Thyroid gland (tissue), 4 donors: ENCODE measurements at regions not wholly inside any gene's neighbourhood (a gene's known extent, or its start where the extent isn't known, plus 50 kb on each side); places are given as distances from the start of the nearest gene placed in this dataset.

Experiments
- DNase-seq, 2 donors: peaks; one replicate each; pipeline ENCODE4 v3.0.0-alpha.2; 2019
- H3K27ac ChIP-seq, 3 donors: fragments of 200-600 bp; sonication (generic); 1 replicate in 2 of 3; 2 replicates in 1 of 3; pipeline ENCODE4 v1.5.1; 2016 to 2019; ENCODE audit warnings: mild to moderate bottlenecking in 1 of 3, moderate library complexity in 1 of 3
- H3K27me3 ChIP-seq: fragments of 200-600 bp; sonication (generic); one replicate; pipeline ENCODE4 v1.5.1; 2019
- H3K36me3 ChIP-seq, 2 donors: fragments of 200-600 bp; sonication (generic); one replicate each; pipeline ENCODE4 v1.5.1; 2016 to 2019
- H3K4me1 ChIP-seq, 2 donors: fragments of 200-600 bp; sonication (generic); one replicate each; pipeline ENCODE4 v1.5.1; 2017 to 2019
- H3K4me3 ChIP-seq, 3 donors: fragments of 200-600 bp; sonication (generic); replicated peaks in 1 of 3; 1 replicate in 2 of 3; 2 replicates in 1 of 3; pipeline ENCODE4 v1.5.1; 2016; ENCODE audit warnings: mild to moderate bottlenecking in 1 of 3
- H3K9me3 ChIP-seq: fragments of 200-600 bp; sonication (generic); one replicate; pipeline ENCODE4 v1.5.1; 2017
- POLR2A ChIP-seq, 2 donors: fragments of 450-650 bp; IDR thresholded peaks; one replicate each; pipeline ENCODE4 v1.6.1; 2017; ENCODE audit warnings: antibody characterized with exemption in 2 of 2, mild to moderate bottlenecking in 2 of 2, moderate library complexity in 1 of 2
- WGBS, 2 donors: methylation state at CpG; one replicate each; pipeline ENCODE4 v1.1.5; 2017; 5-methylcytosine and 5-hydroxymethylcytosine counted together
- intact Hi-C: fragments of 100-400 bp; cut with DNase I; formaldehyde crosslinking; loops from one replicate; pipeline ENCODE4 v1.15.1; 2023
- TF ChIP-seq, protein P1 (sequence below), 6 experiments: fragments of 200-600 bp in 3 of 6; fragments of 450-650 bp in 3 of 6; sonication (generic) in 3 of 6; IDR thresholded peaks; one replicate each; pipeline ENCODE4 v1.5.1; 2016 to 2019; ENCODE audit warnings: antibody characterized with exemption in 6 of 6, mild to moderate bottlenecking in 2 of 6, inconsistent platforms in 1 of 6, moderate library complexity in 1 of 6

DNA sequence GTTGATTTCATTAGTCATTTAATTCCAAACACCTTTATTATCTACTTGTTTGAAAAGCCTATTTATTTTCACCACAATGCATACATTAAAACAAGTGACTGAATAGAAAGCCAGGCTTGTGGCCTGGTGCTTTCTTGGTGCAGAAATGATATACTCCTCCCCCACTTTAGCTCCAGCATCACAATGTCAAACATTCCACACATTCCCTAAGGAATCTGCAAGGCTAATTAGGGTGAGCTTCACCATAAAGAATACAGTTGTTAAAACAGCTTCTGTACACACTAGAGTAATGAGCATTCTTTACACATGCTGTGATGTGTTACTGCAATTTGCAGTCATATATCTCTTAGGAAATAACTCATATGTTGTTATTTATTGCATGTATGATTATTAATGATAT, 705.7 kb downstream of the CETN3 start:
- no peaks in the 10 kb centered on the region for H3K27me3 ChIP-seq
- no peaks in the 10 kb centered on the region for H3K4me1 ChIP-seq
- no peak for TF ChIP-seq POLR2A (IDR thresholded peaks at IDR 0.05)
- TF ChIP-seq, protein P1, sequence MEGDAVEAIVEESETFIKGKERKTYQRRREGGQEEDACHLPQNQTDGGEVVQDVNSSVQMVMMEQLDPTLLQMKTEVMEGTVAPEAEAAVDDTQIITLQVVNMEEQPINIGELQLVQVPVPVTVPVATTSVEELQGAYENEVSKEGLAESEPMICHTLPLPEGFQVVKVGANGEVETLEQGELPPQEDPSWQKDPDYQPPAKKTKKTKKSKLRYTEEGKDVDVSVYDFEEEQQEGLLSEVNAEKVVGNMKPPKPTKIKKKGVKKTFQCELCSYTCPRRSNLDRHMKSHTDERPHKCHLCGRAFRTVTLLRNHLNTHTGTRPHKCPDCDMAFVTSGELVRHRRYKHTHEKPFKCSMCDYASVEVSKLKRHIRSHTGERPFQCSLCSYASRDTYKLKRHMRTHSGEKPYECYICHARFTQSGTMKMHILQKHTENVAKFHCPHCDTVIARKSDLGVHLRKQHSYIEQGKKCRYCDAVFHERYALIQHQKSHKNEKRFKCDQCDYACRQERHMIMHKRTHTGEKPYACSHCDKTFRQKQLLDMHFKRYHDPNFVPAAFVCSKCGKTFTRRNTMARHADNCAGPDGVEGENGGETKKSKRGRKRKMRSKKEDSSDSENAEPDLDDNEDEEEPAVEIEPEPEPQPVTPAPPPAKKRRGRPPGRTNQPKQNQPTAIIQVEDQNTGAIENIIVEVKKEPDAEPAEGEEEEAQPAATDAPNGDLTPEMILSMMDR (IDR thresholded peaks at IDR 0.05), result no peak
- intact Hi-C loops, result no loop called here
- H3K36me3 ChIP-seq, result no peaks in the 10 kb centered on the region
- no peaks in the 10 kb centered on the region for H3K9me3 ChIP-seq
- H3K27ac ChIP-seq, result no peak overlapping the region
- no peak overlapping the region for H3K4me3 ChIP-seq
- no peak for DNase-seq

DNA sequence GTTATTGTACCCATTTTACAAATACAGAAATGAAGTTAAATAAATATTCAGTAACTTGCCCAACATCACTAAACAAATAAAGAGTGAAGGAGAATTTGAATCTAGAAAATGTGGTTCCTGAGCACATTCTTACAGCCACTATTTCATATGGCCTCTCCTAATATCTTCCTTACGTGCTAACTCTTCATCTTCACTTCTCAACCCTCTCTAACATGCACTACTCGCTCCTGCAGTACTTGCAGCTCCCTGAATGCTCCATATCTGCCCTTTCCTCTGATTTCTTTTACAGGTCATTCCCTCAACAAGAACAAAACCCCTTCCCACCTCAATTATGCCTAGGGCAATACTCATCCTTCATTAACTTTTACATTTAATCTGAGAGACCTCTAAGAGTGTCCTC, 711.5 kb downstream of the CETN3 start:
- no peak for TF ChIP-seq POLR2A (IDR thresholded peaks at IDR 0.05)
- TF ChIP-seq, protein P1 (IDR thresholded peaks at IDR 0.05), result no peak
- no peaks in the 10 kb centered on the region for H3K9me3 ChIP-seq
- H3K36me3 ChIP-seq, result no peaks in the 10 kb centered on the region
- DNase-seq, result no peak
- no peaks in the 10 kb centered on the region for H3K4me1 ChIP-seq
- 70 to 72% methylated on average over 2 of the region's 2 CpGs for WGBS, 2 donors
- no peak overlapping the region for H3K27ac ChIP-seq
- H3K27me3 ChIP-seq, result no peaks in the 10 kb centered on the region
- H3K4me3 ChIP-seq, result no peak overlapping the region
- intact Hi-C loops, result no loop called here

DNA sequence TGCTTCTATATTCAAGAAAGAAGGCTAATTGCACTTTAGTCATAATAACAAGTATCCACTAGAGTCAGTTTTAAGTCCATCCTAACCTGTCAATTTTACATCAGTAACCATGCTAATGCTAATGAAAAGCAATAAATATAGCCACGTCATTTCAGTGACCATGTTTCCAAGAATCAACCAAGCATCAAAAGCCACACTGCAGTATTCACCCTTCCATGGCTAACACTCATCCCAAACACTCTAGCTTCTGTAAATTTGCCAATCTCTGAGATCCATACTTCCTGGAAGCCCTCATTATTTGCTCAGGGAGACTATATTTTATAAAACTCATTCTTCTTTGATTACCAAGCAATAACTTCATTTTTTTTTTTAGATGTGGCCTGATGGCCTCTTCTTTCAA, 712.0 kb downstream of the CETN3 start:
- TF ChIP-seq, protein P1 (IDR thresholded peaks at IDR 0.05), result no peak
- no peak for TF ChIP-seq POLR2A (IDR thresholded peaks at IDR 0.05)
- intact Hi-C loops, result no loop called here
- Histone ChIP-seq H3K4me1 (no peaks in the 10 kb centered on the region), H3K4me3 (no peak overlapping the region), H3K9me3 (no peaks in the 10 kb centered on the region), H3K27me3 (no peaks in the 10 kb centered on the region), H3K27ac (no peak overlapping the region), H3K36me3 (no peaks in the 10 kb centered on the region)
- DNase-seq, result no peak
- WGBS, 2 donors, result 42 to 50% methylated on average over 1 of the region's 1 CpG

DNA sequence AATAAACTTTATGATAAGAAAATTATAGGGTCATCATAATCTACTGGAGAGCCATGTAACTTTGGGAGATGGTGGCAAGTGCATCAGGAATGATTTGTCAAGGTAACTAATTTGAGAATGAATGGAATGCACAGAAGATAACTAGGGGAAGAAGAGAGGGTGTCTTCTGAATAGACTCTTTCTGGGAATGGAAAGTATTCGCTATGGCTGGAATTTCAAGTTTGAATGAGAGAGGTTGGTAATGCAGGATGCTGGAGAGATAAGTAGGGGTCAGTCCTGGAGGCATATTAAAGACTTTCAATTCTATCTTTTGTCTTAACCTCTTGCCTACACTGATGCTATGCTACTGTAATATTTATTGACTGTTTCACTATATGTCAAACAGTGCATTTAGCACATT, 714.2 kb downstream of the CETN3 start:
- H3K27me3 ChIP-seq, result no peaks in the 10 kb centered on the region
- no peaks in the 10 kb centered on the region for H3K36me3 ChIP-seq
- no peak for DNase-seq
- TF ChIP-seq POLR2A (IDR thresholded peaks at IDR 0.05), result no peak
- TF ChIP-seq, protein P1 (IDR thresholded peaks at IDR 0.05), result no peak
- no peaks in the 10 kb centered on the region for H3K9me3 ChIP-seq
- intact Hi-C loops, result no loop called here
- no peak overlapping the region for H3K4me3 ChIP-seq
- H3K4me1 ChIP-seq, result no peaks in the 10 kb centered on the region
- WGBS, 2 donors, result 90 to 96% methylated on average over 1 of the region's 1 CpG
- H3K27ac ChIP-seq, result no peak overlapping the region

DNA sequence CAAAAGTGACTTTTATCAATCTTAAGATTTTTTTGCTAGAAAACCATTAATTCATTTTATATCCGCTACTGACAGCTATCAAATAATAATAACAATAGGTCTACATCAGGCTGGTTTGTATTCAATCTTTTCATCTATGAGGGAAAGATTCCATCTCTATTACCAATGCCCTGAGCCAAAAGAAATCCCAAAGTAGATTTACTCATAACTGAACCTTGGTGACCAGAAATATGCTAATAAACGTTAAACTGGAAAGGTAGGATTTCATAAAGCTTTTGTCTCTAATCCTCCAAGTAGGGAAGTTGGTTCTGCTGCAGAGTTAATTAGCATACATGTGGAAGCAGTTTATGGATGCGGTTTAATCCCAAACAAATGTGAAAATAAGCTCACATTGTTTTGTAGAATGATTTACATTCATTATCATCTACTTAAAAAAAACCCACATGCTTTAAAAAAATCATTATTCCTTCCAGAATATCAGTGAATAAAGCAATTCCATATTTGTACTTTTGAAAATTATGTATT, 715.5 kb downstream of the CETN3 start:
- intact Hi-C loops, result no loop called here
- Histone ChIP-seq H3K27me3 (no peaks in the 10 kb centered on the region), H3K27ac (no peak overlapping the region), H3K36me3 (no peaks in the 10 kb centered on the region), H3K9me3 (no peaks in the 10 kb centered on the region), H3K4me1 (no peaks in the 10 kb centered on the region), H3K4me3 (no peak overlapping the region)
- TF ChIP-seq POLR2A (IDR thresholded peaks at IDR 0.05), result no peak
- TF ChIP-seq, protein P1 (IDR thresholded peaks at IDR 0.05), result no peak
- DNase-seq, result no peak
- 72 to 81% methylated on average over 3 of the region's 3 CpGs for WGBS, 2 donors
